GM18502 (cell line): ENCODE measurements at regions not wholly inside any gene's neighbourhood (a gene's known extent, or its start where the extent isn't known, plus 50 kb on each side); places are given as distances from the start of the nearest gene placed in this dataset.

Experiments used
- ATAC-seq: cut with Tn5 transposase; IDR thresholded peaks from one replicate; pipeline ENCODE4 v1.9.1; 2021; ENCODE audit warnings: mild to moderate bottlenecking; ENCODE audit not compliant: unreplicated experiment, poor library complexity

DNA sequence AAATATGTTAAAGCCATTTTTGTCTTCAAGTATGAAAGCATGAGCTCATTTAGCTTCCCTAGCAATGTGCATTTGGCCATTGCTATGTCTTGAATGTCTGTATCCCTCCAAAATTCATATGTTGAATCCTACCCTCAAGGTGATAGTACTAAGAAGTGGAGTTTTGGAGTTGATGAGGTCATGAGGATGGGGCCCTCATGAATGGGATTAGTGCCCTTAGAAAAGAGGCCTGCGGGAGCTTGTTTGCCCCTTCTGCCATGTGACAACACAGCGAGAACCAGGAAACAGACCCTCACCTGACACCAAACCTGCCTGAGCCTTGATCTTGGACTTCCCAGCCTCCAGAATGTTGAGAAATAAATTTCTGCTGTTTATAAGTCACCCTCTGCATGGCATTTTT is 61.3 kb upstream of the UCN3 start:
- ATAC-seq: no peak

DNA sequence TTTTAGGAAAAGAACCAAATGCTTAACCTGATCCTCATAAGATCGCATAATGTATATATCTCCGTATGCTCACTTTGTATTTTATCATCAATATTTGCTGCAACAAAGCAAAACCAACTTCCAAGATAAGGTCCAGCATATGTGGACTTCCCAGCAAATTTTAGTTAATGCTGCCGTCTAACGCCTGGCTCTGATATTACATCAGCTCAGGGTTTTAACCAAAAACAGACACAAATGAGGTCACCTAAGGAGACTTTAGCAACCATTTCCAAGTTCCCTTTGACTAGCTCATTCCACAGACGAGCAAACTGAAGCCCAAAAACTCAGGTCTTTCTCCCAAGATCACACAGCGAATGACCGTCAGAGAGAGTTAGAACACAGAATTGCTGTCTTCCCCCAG is 59.4 kb upstream of the UCN3 start:
- ATAC-seq: no peak

DNA sequence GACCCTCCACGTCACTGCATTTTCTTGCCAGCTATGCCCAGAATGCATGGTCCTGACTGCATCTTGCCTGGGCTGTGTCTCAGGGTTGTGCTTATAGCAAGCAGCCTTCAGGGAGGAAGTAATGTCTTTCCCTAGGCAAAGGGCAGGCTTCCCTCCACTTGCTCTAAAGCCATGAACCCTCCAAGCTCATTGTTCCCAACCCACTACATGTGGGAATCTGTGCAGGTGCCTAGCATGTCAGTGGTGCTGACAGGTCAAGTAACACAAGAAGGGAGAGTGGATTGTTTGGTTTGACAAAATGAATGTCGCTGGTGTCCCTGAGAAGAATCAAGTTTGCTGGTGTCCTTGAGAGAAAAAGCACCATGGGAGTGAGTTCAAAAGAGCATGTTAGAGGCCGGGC is 53.9 kb upstream of the UCN3 start:
- ATAC-seq: no peak

DNA sequence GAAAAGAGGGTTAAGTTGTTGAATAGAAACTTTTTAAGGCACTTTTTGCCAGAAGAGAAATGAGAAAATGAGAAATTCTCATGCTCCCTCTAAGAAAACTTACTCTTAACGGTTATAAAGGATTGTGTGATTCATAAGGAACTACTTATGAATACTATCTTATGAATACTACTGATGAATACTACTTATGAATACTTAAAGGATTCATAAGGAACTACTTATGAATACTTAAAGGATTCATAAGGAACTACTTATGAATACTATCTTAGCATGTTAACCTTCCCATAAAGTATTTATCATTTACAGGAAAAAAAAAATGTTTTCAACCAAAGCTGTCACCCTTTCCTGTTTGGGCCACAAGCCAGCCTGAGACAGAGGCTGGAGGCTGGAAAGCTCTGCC is 53.1 kb upstream of the UCN3 start:
- ATAC-seq: no peak

DNA sequence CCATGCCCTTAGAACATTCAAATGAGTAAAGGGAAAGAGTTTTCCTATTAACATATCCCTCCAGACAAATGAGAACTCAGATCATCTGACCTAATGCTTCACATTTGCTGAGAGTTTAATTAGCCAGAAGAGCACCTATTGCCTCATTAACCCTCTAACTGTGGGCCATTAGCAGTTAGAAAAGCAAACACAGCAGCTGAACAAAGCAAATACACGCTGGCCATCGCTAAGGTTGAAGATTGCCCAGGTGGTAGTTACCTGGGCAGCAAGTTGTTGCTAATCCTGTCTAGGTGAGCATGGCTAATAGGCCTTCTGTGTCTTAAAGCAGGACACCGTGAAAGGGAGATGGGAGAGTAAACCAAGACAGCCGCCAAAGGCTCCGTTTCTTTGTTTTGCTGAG is 49.9 kb upstream of the UCN3 start:
- no peak for ATAC-seq
